Stimulated activated naive B cell treated with anti-CD40 and anti-IgM and Interleukin-4, amounts not matched to agents 10 μg/mL and 1 μg/mL and 100 μg/mL, for 72 hours (primary cell): ENCODE measurements at regions not wholly inside any gene's neighbourhood (a gene's known extent, or its start where the extent isn't known, plus 50 kb on each side); places are given as distances from the start of the nearest gene placed in this dataset.

Source experiments
- ATAC-seq, 2 donors: fragments of 150-1000 bp; cut with Tn5 transposase; replicated peaks; 2 replicates each; pipeline ENCODE4 v1.10.0; 2021; ENCODE audit warnings: moderate library complexity in 1 of 2
- DNase-seq: peaks from one replicate; pipeline ENCODE4 v3.0.0; 2021
- H3K27ac Mint-ChIP-seq: one replicate; pipeline ENCODE4 v1.8.0; 2022; ENCODE audit warnings: mild to moderate bottlenecking, mixed read lengths
- H3K27me3 Mint-ChIP-seq, 2 donors: one replicate each; pipeline ENCODE4 v1.8.0; 2022; ENCODE audit warnings: mixed read lengths in 2 of 2
- H3K36me3 Mint-ChIP-seq, 2 donors: one replicate each; pipeline ENCODE4 v1.8.0; 2022; ENCODE audit warnings: mixed read lengths in 2 of 2, mild to moderate bottlenecking in 1 of 2
- H3K4me1 Mint-ChIP-seq, 2 donors: one replicate each; pipeline ENCODE4 v1.8.0; 2022; ENCODE audit warnings: mixed read lengths in 2 of 2, mild to moderate bottlenecking in 1 of 2
- H3K4me3 Mint-ChIP-seq, 2 donors: one replicate each; pipeline ENCODE4 v1.8.0; 2022; ENCODE audit warnings: mild to moderate bottlenecking in 2 of 2, mixed read lengths in 2 of 2, moderate library complexity in 1 of 2
- H3K9me3 Mint-ChIP-seq, 2 donors: one replicate each; pipeline ENCODE4 v1.8.0; 2022; ENCODE audit warnings: mixed read lengths in 2 of 2, mild to moderate bottlenecking in 1 of 2

- no peaks in the 10 kb centered on the region for H3K36me3 Mint-ChIP-seq
- peaks cover 45 to 69% of the 10 kb centered on the region in 2 donors for H3K27me3 Mint-ChIP-seq
- H3K4me1 Mint-ChIP-seq: peaks cover 6 to 15% of the 10 kb centered on the region in 2 donors
- H3K9me3 Mint-ChIP-seq: peaks cover 5% of the 10 kb centered on the region in 2 donors
- no peak overlapping the region for H3K4me3 Mint-ChIP-seq
- DNase-seq (no peak), ATAC-seq (no peak)
- H3K27ac Mint-ChIP-seq: no peak overlapping the region
Measured at GRCh38 chr12:132397152-132397933, 68.0 kb upstream of the GALNT9 start.

GRCh38 chr12:132396657-132397056 lies 67.3 kb upstream of the GALNT9 start:
- H3K36me3 Mint-ChIP-seq: no peaks in the 10 kb centered on the region
- peaks cover 6 to 15% of the 10 kb centered on the region in 2 donors for H3K4me1 Mint-ChIP-seq
- H3K27ac Mint-ChIP-seq: no peak overlapping the region
- no peak for DNase-seq
- peaks cover 5% of the 10 kb centered on the region in 2 donors for H3K9me3 Mint-ChIP-seq
- H3K27me3 Mint-ChIP-seq: peaks cover 38 to 64% of the 10 kb centered on the region in 2 donors
- no peak overlapping the region for H3K4me3 Mint-ChIP-seq
- no peak for ATAC-seq

GRCh38 chr12:132395908-132396305 lies 66.5 kb upstream of the GALNT9 start:
- DNase-seq (no peak), ATAC-seq (no peak)
- Mint-ChIP-seq H3K27ac (no peak overlapping the region), H3K27me3 (peaks cover 35 to 64% of the 10 kb centered on the region in 2 donors), H3K4me1 (peaks cover 6 to 15% of the 10 kb centered on the region in 2 donors), H3K36me3 (no peaks in the 10 kb centered on the region), H3K4me3 (no peak overlapping the region), H3K9me3 (peaks cover 5 to 8% of the 10 kb centered on the region in 2 donors)

- Mint-ChIP-seq H3K27me3 (peaks cover 36 to 60% of the 10 kb centered on the region in 2 donors), H3K4me3 (no peak overlapping the region), H3K27ac (no peak overlapping the region), H3K9me3 (peaks cover 5 to 8% of the 10 kb centered on the region in 2 donors), H3K36me3 (no peaks in the 10 kb centered on the region), H3K4me1 (peaks cover 6 to 15% of the 10 kb centered on the region in 2 donors)
- ATAC-seq (no peak), DNase-seq (no peak)
Measured at GRCh38 chr12:132395192-132395907, 66.0 kb upstream of the GALNT9 start.

GRCh38 chr12:132393991-132394949 lies 64.9 kb upstream of the GALNT9 start:
- H3K27ac Mint-ChIP-seq: no peak overlapping the region
- peaks cover 6 to 15% of the 10 kb centered on the region in 2 donors for H3K4me1 Mint-ChIP-seq
- H3K36me3 Mint-ChIP-seq: no peaks in the 10 kb centered on the region
- ATAC-seq: no peak
- H3K27me3 Mint-ChIP-seq: peaks cover 40 to 54% of the 10 kb centered on the region in 2 donors
- H3K4me3 Mint-ChIP-seq: no peak overlapping the region
- H3K9me3 Mint-ChIP-seq: peaks cover 5 to 8% of the 10 kb centered on the region in 2 donors
- DNase-seq: no peak

- Mint-ChIP-seq H3K36me3 (no peaks in the 10 kb centered on the region), H3K4me3 (no peak overlapping the region), H3K27me3 (peaks cover 39 to 54% of the 10 kb centered on the region in 2 donors), H3K4me1 (peaks cover 5 to 15% of the 10 kb centered on the region in 2 donors), H3K27ac (no peak overlapping the region), H3K9me3 (peaks cover 5 to 8% of the 10 kb centered on the region in 2 donors)
- no peak for ATAC-seq
- no peak for DNase-seq
Measured at GRCh38 chr12:132393245-132393795, 63.9 kb upstream of the GALNT9 start.

- peaks cover 41 to 54% of the 10 kb centered on the region in 2 donors for H3K27me3 Mint-ChIP-seq
- peaks cover 5 to 8% of the 10 kb centered on the region in 2 donors for H3K9me3 Mint-ChIP-seq
- no peak overlapping the region for H3K27ac Mint-ChIP-seq
- DNase-seq: no peak
- H3K4me1 Mint-ChIP-seq: peaks cover 3 to 12% of the 10 kb centered on the region in 2 donors
- H3K36me3 Mint-ChIP-seq: no peaks in the 10 kb centered on the region
- H3K4me3 Mint-ChIP-seq: no peak overlapping the region
- no peak for ATAC-seq
Measured at GRCh38 chr12:132392389-132393244, 63.2 kb upstream of the GALNT9 start.

- DNase-seq (no peak), ATAC-seq (no peak)
- peaks cover 46 to 54% of the 10 kb centered on the region in 2 donors for H3K27me3 Mint-ChIP-seq
- H3K27ac Mint-ChIP-seq: peak overlapping the region; percentile 20
- peaks cover 1 to 6% of the 10 kb centered on the region in 2 donors for H3K4me1 Mint-ChIP-seq
- H3K36me3 Mint-ChIP-seq: no peaks in the 10 kb centered on the region
- no peak overlapping the region for H3K4me3 Mint-ChIP-seq
- H3K9me3 Mint-ChIP-seq: peaks cover 5 to 8% of the 10 kb centered on the region in 2 donors
Measured at GRCh38 chr12:132391326-132392041, 62.1 kb upstream of the GALNT9 start.

- H3K27ac Mint-ChIP-seq: no peak overlapping the region
- no peak overlapping the region for H3K4me3 Mint-ChIP-seq
- no peak for ATAC-seq
- peaks cover 5 to 8% of the 10 kb centered on the region in 2 donors for H3K9me3 Mint-ChIP-seq
- peaks cover 41 to 59% of the 10 kb centered on the region in 2 donors for H3K27me3 Mint-ChIP-seq
- no peak for DNase-seq
- H3K36me3 Mint-ChIP-seq: no peaks in the 10 kb centered on the region
- peaks cover 0 to 4% of the 10 kb centered on the region in 2 donors for H3K4me1 Mint-ChIP-seq
Measured at GRCh38 chr12:132390287-132391076, 61.1 kb upstream of the GALNT9 start.

- peaks cover 0 to 4% of the 10 kb centered on the region in 2 donors for H3K4me1 Mint-ChIP-seq
- ATAC-seq: no peak
- H3K9me3 Mint-ChIP-seq: peaks cover 5 to 8% of the 10 kb centered on the region in 2 donors
- H3K27me3 Mint-ChIP-seq: peaks cover 41 to 59% of the 10 kb centered on the region in 2 donors
- no peak overlapping the region for H3K4me3 Mint-ChIP-seq
- peak overlapping the region; percentile 37 for H3K27ac Mint-ChIP-seq
- no peaks in the 10 kb centered on the region for H3K36me3 Mint-ChIP-seq
- no peak for DNase-seq
Measured at GRCh38 chr12:132389526-132390286, 60.3 kb upstream of the GALNT9 start.

GRCh38 chr12:132389026-132389425 lies 59.6 kb upstream of the GALNT9 start:
- Mint-ChIP-seq H3K4me1 (peaks cover 0 to 4% of the 10 kb centered on the region in 2 donors), H3K36me3 (no peaks in the 10 kb centered on the region), H3K9me3 (peaks cover 2 to 4% of the 10 kb centered on the region in 2 donors), H3K27ac (no peak overlapping the region), H3K4me3 (no peak overlapping the region), H3K27me3 (peaks cover 41 to 59% of the 10 kb centered on the region in 2 donors)
- DNase-seq (no peak), ATAC-seq (no peak)
